ENCODE measurements at regions not wholly inside any gene's neighbourhood (a gene's known extent, or its start where the extent isn't known, plus 50 kb on each side); places are given as distances from the start of the nearest gene placed in this dataset.
"Not testable (repeated sequence)": the region's sequence is repeated elsewhere in the genome, so short reads cannot be mapped to it uniquely, and the experiment has no call there.

DNA sequence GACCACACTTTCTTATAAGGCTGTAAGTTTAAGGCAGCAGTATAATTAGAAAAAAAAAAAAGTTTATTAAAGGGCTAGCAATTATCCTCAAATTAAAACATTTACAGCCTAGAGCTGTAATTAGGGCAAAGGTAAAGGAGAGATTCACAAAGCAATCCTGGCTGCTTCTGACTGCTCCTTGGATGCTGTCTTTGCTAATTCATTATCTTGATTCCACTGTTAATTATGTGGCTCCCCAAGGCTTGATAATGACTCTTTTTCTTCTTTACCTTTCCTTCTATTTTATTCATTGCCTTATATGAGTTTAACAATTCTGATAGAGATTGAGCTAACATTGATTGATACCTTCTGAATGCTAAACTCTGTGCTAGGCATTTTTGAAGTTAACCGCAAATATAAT lies 476.5 kb downstream of the DTWD2 start:
- FAIRE-seq (no peak), DNase-seq (ENCODE audit: low read depth) (no peak)
- Histone ChIP-seq H3K27me3 (ENCODE audit: control insufficient read depth, insufficient read depth, low read length) (no peaks in the 10 kb centered on the region), H3K36me3 (ENCODE audit: control insufficient read depth, insufficient read depth, low read length) (no peaks in the 10 kb centered on the region), H3K4me3 (ENCODE audit: low read depth, low read length) (no peak overlapping the region)
- TF ChIP-seq, protein P1, sequence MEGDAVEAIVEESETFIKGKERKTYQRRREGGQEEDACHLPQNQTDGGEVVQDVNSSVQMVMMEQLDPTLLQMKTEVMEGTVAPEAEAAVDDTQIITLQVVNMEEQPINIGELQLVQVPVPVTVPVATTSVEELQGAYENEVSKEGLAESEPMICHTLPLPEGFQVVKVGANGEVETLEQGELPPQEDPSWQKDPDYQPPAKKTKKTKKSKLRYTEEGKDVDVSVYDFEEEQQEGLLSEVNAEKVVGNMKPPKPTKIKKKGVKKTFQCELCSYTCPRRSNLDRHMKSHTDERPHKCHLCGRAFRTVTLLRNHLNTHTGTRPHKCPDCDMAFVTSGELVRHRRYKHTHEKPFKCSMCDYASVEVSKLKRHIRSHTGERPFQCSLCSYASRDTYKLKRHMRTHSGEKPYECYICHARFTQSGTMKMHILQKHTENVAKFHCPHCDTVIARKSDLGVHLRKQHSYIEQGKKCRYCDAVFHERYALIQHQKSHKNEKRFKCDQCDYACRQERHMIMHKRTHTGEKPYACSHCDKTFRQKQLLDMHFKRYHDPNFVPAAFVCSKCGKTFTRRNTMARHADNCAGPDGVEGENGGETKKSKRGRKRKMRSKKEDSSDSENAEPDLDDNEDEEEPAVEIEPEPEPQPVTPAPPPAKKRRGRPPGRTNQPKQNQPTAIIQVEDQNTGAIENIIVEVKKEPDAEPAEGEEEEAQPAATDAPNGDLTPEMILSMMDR (IDR thresholded peaks at IDR 0.05; ENCODE audit: insufficient read depth, low read length, severe bottlenecking) = no peak

DNA sequence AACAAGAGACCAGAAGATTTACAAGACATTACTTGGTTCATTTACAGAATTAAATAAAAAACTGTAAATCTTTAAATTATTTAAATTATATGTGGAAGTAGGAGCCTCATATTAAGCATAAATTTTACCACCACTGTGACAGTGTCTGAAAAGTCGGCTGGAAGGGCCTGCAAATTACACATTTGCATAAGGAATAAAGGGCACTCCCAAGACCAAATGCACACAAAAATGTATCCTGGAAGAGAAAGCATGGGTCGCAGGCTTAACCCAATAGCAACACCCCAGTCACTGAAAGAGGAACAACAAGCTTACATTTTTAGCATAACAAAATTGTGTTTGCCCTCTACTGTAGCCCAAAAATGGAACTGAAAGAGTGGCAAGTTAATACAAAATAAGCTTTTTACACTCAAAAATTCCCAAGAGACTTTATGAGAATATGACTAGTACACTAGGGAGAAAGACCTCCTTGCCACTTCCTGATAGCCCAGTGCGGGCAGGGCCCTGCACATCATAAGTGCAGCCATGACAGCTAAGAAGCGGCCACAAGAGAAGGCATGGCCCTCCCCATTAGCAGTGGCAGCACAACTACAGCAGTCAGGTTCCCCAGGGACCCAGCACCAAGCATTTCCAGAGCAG lies 482.0 kb downstream of the DTWD2 start:
- H3K36me3 ChIP-seq (ENCODE audit: control insufficient read depth, insufficient read depth, low read length) = no peaks in the 10 kb centered on the region
- H3K4me3 ChIP-seq (ENCODE audit: low read depth, low read length) = no peak overlapping the region
- FAIRE-seq = no peak
- TF ChIP-seq, protein P1 (IDR thresholded peaks at IDR 0.05; ENCODE audit: insufficient read depth, low read length, severe bottlenecking) = no peak
- DNase-seq (ENCODE audit: low read depth) = no peak
- H3K27me3 ChIP-seq (ENCODE audit: control insufficient read depth, insufficient read depth, low read length) = no peaks in the 10 kb centered on the region

DNA sequence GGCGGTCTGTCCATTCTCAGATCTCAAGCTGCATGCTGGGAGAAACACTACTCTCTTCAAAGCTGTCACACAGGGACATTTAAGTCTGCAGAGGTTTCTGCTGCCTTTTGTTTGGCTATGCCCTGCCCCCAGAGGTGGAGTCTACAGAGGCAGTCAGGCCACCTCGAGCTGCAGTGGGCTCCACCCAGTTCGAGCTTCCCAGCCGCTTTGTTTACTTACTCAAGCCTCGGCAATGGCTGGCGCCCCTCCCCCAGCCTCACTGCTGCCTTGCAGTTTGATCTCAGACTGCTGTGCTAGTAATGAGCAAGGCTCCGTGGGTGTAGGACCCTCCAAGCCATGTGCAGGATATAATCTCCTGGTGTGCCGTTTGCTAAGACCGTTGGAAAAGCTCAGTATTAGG lies 486.1 kb downstream of the DTWD2 start:
- H3K4me3 ChIP-seq (ENCODE audit: low read depth, low read length); DNase-seq (ENCODE audit: low read depth); H3K27me3 ChIP-seq (ENCODE audit: control insufficient read depth, insufficient read depth, low read length); FAIRE-seq; H3K36me3 ChIP-seq (ENCODE audit: control insufficient read depth, insufficient read depth, low read length): not testable (repeated sequence)

DNA sequence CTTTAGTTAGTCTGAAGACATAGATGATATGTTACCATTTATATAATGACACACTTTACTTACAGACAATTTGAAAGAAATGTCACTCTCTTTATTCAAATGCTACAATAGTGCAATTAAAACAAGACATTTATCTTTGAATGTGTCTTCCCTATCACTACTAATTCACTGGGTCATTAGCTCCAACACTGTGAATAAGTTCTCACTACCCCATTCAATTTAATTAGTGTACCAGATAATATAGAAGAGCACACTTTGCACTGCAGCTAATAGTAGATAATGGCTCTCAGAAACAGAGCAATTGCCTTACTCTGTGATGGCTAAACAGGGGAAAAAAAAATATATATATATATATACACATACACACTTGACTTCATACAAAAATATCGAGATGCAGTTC lies 497.0 kb downstream of the DTWD2 start:
- TF ChIP-seq, protein P1 (IDR thresholded peaks at IDR 0.05; ENCODE audit: insufficient read depth, low read length, severe bottlenecking) = no peak
- FAIRE-seq (no peak), DNase-seq (ENCODE audit: low read depth) (no peak)

DNA sequence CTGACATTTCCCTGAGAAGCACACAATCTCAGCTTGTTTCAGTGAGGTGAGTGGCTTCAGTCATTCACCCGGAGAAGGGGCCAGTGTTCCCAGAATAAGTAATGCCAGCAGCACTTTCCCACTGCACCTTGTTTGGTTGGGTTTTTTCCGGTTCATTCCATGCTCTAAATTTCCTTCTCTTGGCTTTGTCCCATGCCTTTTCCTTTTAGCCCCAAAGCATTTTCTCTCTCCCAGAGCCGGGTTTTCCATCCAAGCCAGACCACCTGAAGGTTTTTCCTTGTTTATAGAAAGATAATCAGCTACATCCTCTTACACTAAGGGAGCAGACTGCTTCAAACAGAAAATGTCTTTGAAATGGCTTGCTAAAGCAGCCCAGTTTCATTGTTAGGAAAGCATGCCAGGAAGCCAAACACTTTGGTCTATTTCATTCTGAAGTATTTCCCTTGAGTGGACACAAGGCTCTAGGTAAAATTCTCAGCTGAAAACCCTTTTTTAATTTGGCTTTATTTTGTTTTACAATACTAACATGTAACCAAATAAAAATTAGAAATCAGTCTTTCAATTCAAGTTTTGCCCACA lies 501.6 kb downstream of the DTWD2 start:
- TF ChIP-seq, protein P1 (IDR thresholded peaks at IDR 0.05; ENCODE audit: insufficient read depth, low read length, severe bottlenecking) = no peak
- no peak for FAIRE-seq
- DNase-seq (ENCODE audit: low read depth) = no peak
- Histone ChIP-seq H3K36me3 (ENCODE audit: control insufficient read depth, insufficient read depth, low read length) (no peaks in the 10 kb centered on the region), H3K4me3 (ENCODE audit: low read depth, low read length) (no peak overlapping the region), H3K27me3 (ENCODE audit: control insufficient read depth, insufficient read depth, low read length) (no peaks in the 10 kb centered on the region)

More for the DNA sequence above, 497.0 kb downstream of the DTWD2 start:
- Histone ChIP-seq H3K36me3 (ENCODE audit: control insufficient read depth, insufficient read depth, low read length) (no peaks in the 10 kb centered on the region), H3K4me3 (ENCODE audit: low read depth, low read length) (no peak overlapping the region), H3K27me3 (ENCODE audit: control insufficient read depth, insufficient read depth, low read length) (no peaks in the 10 kb centered on the region)

DNA sequence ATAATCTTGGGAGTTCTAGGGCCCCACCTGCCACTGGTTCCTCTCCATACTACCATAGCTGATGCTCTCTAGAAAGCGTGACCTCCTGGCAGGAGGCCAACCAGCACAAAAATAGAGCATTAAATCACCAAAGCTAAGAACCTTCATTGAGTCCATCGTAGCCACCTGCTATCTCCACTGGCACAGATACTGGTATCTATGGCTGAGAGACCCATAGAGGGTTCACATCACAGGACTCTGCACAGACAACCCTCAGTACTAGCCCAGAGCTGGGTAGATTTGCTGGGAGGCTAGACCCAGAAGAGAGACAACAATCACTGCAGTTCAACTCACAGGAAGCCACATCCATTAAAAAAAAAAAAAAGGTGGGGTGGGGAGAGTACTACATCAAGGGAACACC lies 509.1 kb downstream of the DTWD2 start:
- FAIRE-seq = no peak
- Histone ChIP-seq H3K4me3 (ENCODE audit: low read depth, low read length) (no peak overlapping the region), H3K36me3 (ENCODE audit: control insufficient read depth, insufficient read depth, low read length) (no peaks in the 10 kb centered on the region), H3K27me3 (ENCODE audit: control insufficient read depth, insufficient read depth, low read length) (no peaks in the 10 kb centered on the region)
- TF ChIP-seq, protein P1 (IDR thresholded peaks at IDR 0.05; ENCODE audit: insufficient read depth, low read length, severe bottlenecking) = no peak
- no peak for DNase-seq (ENCODE audit: low read depth)

Measured in bronchial epithelial cell (primary cell).